Stimulated activated CD8-positive, alpha-beta memory T cell treated with anti-CD3 and anti-CD28 coated beads, Interleukin-2, amount 100 ng/mL, for 48 hours (primary cell): ENCODE measurements at regions not wholly inside any gene's neighbourhood (a gene's known extent, or its start where the extent isn't known, plus 50 kb on each side); places are given as distances from the start of the nearest gene placed in this dataset.
"Not testable (repeated sequence)": the region's sequence is repeated elsewhere in the genome, so short reads cannot be mapped to it uniquely, and the experiment has no call there.

Source experiments
- DNase-seq, 2 donors: peaks; one replicate each; pipeline ENCODE4 v3.0.0-alpha.2; 2020; ENCODE audit warnings: low read depth in 2 of 2

DNA sequence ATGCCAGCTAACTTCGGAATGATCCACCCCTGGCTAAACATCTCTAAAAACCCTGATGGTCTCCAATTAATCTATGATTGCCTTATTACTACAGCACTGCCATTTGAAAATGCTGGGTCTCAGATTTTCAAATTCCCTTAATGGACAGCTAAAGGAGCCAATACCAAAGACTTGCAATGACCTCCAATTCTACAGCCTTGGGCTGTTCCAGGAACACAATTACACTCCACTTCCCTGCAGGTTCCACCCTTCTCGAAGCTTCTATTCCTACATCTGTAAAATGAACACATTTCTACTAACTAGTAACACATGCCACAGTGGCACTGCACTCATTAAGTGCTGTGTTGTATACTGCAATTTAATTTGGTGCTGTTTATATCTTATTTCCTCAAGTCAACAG is 85.7 kb upstream of the AK4 start:
- DNase-seq, result no peak

DNA sequence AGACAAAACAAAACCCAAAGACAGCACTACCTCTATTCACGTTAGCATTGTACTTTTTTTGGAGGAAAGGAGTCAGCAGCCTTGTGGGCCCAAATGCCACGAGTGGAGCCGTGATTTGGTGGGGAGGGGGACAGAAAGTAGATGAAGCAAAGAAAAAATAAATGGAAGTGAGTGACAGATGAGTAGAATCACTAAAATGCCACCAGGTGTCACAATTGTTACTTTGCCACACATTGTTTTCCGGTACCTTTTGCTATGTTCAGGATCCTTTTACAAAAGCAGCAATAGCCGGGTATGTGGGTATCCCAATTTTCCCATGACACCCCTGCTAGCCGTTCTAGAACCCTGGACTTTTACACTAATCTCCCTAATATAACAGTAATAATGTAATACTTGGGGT is 85.0 kb upstream of the AK4 start:
- DNase-seq, result no peak

DNA sequence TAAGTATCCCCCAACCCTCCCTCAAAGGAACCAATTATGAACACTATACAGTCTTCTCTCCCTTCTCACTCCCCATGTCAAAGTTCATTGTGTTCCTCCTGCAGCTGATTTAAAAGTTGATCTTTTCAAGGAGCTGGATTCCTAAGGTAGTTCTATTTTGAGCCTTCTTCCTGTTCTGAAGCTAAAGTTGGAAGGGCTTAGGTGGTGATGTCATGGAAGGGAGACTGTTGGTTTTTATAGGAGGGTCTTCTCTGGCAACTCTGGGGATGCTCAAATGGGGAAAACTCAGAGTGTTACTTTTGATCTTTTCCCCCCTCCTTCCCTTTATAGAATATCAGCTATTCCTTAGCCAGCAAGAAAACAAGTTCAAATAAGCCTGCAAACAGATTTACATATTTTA is 83.0 kb upstream of the AK4 start:
- DNase-seq, result no peak

DNA sequence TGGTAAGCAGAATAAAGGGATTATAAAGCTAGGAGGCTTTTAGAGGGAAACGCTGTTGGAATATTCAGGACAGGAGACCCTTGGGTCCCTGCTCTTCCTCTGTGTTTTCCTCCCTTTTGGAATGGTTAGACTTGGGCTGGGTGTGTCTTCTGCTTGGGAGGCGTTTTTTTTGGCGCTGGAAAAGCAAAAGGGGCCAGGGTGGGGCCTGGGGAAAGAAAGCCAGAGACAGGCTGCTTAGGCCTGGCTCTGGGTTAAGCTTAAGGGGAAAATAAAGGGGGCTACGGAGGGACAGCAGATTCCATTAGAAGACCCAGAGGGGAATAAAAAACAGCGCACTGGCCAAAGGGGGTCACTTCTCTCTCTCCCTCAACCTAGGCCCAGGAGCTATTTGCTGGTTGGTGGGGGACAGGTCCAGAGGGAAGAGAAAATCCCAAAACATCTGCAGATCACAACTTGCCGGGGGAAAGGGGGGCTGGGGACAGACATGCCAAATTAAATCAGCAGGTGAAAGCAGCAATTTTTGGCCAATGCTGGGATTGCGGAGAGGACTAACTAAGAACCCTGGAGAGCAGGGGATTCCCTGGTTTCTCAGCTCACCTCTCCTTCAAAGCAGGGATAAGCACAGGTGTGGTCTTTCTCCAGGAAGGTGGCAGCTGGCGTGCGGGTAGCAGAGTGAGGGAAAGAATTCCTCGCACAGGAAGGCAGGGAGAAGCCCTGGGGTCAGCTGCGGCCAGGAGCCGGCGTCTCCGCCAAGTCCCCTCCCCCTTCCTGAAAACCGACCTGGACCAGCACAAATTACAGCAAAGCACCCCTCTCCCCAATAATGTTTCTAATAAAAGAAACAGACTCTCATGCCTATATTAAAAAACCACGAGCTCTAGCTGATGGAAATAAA is 82.2 kb upstream of the AK4 start:
- DNase-seq, result no peak

DNA sequence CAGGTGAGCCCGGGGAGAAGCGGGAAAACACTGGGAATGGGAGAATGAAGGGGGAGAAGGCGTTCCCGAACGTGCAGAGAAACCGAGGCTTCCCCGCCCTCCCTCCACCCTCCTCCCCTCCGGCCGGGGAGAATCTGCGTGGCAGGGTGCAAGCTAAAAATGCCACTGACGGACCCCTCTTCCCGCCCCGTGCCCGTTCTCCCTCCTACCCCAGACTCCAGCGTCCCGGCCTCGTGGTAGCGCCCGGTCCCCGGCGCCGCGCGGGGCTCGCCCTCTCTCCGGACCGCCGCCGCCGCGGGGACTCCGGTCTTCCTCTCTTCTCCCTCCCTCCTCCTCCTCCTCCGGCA is 81.6 kb upstream of the AK4 start:
- DNase-seq, result no peak

DNA sequence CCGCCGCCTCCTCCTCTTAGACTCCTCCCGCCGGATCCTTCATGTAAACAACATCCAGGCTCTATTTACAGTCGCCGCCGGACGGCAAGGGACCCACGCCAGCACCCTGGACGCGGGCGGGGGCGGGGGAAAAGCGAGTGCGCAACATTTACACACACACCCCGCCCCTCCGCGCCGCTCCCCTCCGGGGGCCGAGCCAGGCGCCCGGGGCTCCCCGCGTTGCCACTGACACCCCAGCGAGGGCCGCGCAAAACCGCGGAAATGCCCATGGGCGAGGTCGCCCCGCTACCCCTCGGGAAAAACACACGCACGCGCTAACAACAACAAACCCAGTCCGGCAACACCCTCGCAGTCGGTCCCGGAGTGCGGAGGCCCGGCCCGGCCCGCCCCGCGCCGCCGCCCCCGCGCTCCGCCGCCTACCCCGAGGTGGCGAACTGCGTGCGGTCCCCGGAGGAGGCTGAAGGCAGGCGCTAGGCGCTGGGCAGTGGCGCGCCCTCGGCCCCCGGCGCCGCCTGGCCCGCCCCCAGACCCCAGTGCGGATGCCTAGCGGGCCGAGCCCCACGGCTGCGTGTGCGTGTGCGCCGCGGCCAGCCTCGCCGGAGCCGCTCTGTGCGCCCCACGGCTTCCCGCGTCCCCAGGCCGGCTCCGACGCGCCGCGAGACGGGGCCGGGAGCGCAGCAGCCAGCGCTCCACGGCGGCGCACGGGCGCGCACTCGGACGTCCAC is 81.1 kb upstream of the AK4 start:
- DNase-seq, result peak; percentile 49 to 56

DNA sequence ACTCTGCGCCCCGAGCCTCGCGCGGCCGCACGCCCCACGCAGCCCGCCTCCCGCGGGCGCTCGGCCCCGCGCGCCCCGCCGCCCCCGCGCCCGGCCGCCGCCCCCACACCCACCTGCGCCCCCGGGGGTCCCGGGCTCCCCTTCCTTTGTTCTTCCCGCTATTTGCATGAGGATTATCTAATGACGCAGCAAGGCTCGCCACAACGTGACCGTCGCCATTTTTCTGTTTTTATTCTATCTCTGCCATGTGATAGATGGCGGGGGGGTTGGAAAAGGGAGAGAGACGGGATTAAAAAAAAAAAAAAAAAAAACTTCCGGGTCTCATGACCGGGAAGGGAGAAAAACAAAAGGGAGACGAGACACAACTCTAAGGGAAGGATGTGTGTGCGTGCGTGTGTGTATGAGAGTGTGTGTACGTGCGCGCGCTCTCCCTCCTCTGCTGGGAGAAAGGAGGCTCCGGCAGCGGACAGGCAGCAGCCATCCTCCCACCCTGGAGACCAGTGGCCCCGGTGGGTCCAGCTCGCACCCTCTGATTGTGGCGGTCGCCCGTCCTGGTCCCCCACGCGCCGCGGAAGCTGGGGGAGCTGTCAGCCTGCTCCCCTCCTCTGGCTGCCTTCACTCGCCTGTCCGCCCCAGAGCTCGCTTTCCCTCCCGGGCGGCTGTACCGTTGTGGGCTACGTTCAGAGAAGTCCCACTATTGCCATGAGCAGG is 80.4 kb upstream of the AK4 start:
- peak; percentile 28 to 30 for DNase-seq

DNA sequence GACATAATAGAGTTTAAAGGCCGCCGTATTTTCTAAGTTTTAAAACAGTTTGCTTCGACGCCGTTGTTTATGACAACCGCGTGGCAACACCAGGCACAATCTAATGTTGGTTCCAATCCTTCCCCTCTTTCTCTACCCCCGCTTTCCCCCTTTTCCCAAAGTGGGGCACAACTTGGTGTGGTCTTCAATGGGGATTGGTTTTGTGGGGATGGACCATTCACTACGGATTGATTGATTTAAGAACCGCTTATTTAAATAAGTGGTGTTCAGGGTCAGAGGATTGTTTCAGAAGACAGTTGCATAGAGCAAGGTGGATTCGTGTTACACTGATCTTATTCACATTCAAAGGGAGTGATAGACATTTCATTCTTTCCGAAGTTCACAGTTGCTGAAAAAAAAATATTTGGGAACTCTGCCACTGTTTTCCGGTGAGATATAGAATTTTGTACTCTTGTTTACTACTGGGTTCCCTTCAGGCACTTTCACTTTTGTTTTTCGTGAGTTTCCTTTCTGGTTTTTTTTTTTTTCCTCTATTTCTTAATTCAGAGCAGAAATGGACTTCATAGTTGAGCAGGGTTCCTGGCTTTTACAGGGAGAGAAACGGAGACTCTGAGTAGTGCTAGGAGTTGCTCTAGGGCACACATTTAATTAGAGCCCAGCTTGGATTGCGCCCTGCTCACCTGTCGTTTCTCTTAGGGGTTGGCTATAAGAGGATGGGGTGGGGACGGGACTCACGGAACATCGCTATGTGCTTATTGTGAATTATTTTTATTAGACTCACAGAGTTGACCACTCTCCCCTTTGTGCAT is 79.6 kb upstream of the AK4 start:
- no peak for DNase-seq

DNA sequence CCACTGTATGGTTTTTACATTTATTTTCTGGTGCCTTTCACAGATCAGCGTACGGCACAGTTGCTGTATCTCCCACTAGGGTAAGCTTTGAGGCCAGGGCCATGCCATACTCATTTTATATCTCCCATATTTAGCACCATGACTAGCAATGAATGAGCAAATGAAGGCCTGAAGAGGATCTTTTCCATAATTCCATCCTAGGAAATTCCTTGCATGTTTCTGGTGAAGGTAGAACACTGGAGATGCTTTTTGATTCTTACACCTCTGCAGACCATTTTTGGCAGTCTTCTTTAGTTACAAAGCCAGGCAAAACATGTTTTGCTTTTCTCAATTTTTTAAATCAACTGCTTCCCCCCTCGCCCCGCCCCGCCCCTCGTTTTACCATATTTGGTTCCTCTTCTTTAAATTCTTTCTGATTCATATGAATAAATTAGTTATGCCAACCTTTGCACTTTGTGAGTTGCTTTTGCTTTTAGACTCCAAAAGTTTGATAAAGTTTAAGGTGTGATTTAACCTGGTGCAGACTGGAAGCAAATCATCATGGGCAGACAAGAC is 78.9 kb upstream of the AK4 start:
- no peak for DNase-seq

DNA sequence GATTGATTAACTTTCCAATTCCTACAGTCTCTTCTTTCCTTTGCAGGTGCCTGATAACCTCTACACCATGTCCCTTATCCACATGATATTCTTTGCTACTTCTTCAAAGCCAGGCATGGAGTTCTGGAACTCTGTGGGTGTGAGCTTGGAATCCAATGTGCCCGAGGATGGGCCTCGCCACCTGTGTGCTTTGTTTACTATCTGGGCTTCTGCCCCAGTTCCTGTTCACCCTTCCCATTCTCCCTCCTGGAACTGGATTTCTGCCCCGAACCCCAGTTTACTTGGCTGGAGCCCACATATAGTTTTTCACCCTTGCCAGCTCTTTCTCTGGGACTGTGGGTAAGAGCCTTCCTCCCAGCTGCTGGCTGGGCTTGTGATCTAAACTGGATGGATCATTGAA is 75.2 kb upstream of the AK4 start:
- DNase-seq, result no peak

DNA sequence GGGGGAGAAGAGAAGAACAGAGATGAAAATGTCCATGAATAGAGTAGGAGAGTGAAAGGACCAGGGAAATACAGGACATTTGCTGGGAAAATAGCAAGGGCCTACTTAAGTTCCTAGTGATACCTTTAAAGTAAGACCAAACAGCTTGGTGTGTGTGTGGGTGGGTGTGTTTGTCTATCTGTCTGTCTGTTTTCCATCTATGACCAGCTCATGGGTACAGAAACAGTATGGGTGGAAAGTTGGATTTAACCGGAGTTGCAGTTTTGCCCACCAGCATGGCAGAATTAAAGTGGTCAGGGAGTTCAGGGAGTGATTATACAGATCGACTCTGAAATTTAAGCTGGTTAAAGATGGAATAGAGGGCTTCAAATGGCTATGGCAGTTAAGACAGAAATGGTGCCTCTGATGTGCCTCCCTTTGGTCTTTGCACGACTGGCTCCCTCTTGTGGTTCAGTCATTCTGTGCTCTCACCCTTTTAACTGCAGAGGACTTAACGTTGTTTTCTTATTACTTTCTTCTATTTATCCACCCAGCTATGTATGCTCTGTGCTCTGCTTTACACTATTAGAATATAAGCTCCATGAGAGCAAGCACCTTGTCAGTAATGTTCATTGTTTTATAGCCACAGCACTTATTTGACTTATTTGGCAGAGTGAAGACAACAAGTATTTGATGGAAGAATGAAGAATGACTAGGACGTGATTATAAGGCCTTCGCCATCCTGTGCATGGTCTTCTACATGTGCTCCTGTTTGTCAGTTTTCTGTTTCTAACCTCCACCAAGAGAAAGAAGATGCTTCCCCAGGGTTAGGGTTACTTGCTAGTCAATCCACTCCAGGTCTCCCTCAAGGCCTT is 72.7 kb upstream of the AK4 start:
- DNase-seq, result peak; percentile 15 to 38

DNA sequence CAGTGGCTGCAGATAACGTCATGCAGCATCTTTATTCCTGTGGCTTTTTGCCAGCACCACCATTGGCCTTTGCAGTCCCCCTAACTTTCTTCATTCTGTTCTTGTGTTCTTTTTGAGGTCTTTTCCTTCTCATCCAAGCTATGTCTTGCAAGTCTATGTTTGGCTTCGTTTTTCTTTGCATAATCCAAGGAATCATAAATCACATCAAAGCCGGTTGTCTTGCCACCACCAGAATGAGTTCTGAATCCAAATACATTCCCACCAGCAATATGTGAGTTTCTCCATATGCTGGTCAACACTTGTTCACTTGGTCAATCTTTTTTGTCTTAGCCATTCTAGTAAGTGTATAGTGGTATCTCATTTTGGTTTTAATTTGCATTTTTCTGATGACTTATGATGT is 70.6 kb upstream of the AK4 start:
- no peak for DNase-seq

DNA sequence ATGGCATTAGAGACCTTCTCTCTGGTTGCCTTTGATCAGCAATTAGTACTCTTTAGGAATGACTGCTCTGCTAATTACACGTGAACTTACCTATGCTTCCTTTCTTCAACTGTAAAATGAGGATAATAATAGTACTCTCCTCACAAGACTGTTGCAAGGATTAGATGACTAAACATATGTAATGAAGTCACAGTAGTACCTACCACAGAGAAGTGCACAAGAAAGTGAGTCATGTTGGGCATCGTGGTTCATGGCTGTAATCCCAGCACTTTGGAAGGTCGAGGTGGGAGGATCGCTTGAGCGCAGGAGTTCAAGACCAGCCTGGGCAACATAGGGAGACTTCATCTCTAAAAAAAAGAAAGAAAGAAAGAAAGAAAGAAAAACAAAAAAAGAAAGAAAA is 68.1 kb upstream of the AK4 start:
- no peak for DNase-seq

DNA sequence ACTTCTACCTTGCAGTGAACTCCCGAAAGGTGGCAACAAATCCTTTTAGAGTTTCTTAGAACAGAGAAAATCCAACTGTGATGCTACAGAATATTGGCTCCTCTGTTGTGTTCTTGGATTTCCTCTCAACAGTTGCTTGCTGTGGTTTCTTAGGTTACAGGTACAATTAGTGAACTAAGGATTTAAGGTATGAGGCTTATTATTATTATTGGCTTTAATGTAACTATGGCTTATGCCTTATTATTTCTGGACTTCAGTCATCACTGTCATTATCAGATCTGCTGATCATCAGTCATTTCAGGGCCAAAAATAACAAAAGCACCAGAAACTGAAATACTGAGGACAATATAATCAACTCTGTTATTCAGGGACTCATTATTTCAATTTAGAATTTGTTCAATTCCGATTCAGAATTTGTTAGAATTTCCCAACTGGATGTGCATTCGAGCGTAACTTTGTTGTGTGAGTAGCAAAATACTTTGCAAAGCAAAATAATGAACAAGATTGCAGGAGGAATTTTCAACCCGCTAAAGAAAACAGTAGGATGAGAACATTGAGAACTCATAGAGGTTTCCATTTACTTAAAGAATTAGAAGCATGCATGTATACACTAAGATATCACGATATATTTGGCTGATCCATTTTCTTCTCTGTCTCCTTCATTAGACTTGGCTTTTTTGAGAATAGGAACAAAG is 65.5 kb upstream of the AK4 start:
- DNase-seq, result no peak

DNA sequence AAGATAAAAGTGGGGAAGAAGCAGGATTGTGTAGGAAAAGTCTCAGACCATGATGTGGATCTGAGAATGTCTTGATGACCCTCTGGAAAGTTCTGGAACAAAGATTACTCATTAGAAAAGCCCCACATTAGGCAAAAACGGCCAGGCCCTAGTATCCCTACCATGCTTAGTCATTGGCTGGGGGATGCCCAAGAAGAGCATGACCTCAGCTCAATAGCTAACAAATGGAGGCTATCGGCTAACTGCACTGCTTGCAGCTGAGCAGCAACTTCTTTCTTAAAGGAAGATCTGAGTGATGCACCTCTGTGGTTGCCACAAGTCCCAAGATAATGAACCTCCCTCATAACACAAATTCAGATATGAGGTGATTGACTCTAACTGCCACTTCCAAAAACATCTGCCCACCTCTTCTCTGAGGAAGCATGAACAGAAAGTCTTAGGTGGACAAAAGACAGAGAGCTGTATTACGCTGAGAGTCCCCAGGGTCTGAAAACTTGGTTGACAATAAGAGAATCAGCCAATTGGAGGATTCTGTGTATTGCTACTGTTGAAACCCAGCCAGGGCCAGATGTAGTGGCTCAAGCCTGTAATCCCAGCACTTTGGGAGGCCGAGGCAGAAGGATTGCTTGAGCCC is 64.6 kb upstream of the AK4 start:
- no peak for DNase-seq

DNA sequence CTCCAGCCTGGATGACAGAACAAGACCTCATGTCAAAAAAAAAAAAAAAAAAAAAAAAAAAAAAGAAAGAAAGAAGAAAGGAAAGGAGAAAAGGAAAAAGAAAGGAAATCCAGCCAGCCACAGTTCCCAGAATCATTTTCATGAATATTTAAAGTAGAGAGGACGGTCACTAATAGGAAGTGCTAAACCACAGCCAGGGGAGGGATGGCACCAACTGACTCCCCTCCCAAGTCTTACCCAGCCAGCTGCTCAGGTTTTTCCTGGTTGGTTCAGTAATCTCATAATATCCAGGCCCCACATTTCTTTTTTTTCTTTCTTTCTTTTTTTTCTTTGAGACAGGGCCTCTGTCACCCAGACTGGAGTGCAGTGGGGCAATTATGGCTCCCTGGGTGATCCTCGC is 63.9 kb upstream of the AK4 start:
- no peak for DNase-seq

DNA sequence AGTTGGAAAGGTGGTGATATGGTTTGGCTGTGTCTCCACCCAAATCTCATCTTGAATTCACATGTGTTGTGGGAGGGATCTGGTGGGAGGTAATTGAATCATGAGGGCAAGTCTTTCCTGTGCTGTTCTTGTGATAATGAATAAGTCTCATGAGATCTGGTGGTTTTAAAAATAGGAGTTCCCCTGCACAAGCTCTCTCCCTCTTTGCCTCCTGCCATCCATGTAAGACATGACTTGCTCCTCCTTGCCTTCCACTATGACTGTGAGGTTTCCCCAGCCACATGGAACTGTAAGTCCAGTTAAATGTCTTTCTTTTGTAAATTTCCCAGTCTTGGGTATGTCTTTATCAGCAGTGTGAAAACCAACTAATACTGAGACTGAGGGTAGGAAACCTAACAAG is 60.5 kb upstream of the AK4 start:
- not testable (repeated sequence) for DNase-seq

DNA sequence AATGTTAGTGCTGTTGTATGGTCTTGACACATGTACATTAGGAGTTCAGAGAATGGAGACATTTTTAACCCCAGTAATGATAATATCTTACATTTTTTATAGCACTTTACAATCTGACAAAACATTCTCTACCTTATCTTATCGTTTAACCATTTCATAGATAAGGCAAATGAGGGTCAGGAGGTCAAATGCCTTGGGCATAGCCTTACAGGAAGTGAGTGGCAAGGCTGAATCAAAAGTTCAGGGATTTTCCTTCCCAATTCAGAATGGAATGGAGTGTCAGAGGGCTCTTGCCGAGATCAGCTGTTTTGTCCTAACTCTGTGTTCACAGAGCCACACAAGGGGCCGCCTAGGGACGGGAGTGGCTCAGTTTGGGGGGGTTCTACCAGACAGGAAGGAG is 57.6 kb upstream of the AK4 start:
- DNase-seq, result no peak

DNA sequence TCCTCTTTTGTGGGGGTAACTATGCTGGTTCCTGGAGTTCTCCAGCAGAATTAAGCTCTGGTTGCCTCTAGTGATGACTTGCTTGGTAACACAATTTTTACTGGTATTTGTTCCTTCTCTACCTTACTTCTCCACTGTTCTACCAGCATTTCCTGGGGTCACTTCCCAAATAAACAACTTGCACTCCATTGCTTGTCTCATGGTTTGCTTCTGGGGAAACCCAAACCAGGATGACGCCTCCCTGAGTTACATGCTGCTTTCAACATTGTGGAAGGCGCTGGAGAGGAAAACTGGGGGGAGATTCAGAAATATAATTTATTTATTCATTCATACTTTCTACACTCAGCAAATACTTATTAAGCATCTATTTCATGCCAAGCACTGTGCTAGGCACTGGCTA is 55.3 kb upstream of the AK4 start:
- no peak for DNase-seq

DNA sequence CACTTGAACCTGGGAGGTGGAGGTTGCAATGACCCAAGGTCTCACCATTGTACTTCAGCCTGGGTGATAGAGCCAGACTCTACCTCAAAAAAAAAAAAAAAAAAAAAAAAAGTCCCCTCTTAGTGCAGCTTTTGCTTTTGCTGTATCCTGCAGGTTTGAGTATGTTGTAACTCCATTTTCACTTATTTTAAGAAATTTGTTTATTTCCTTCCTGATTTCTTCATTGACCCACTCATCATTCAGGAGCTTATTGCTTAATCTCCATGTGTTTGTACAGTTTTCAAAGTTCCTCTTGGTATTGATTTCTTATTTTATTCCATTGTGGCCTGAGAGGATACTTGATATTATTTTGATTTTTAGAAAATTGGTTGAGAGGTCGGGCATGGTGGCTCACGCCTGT is 50.9 kb upstream of the AK4 start:
- no peak for DNase-seq
